ENCODE measurements at regions not wholly inside any gene's neighbourhood (a gene's known extent, or its start where the extent isn't known, plus 50 kb on each side); places are given as distances from the start of the nearest gene placed in this dataset.

GRCh38 chr1:78303620-78304019 lies 187.2 kb upstream of the PTGFR start:
- TF ChIP-seq ZNF274 (IDR thresholded peaks at IDR 0.05; ENCODE audit: low read depth, low read length): no peak
- no peak for TF ChIP-seq CTCF (IDR thresholded peaks at IDR 0.05 in 2 of 3, conservative IDR thresholded peaks at IDR 0.05 in 1 of 3; ENCODE audit: borderline replicate concordance in 1 of 3, insufficient read depth in 1 of 3, low read depth in 2 of 3, low read length in 2 of 3)
- no peak for TF ChIP-seq REST (IDR thresholded peaks at IDR 0.05; ENCODE audit: low read depth)
- TF ChIP-seq MAX (IDR thresholded peaks at IDR 0.05): no peak
- TF ChIP-seq POLR2A (IDR thresholded peaks at IDR 0.05; ENCODE audit: borderline replicate concordance, extremely low read depth, insufficient read depth, insufficient read length): no peak
- no peak for TF ChIP-seq POLR2AphosphoS5 (IDR thresholded peaks at IDR 0.05; ENCODE audit: low read depth, low read length)
- no peak for TF ChIP-seq YY1 (IDR thresholded peaks at IDR 0.05; ENCODE audit: extremely low read depth, insufficient replicate concordance, low read depth, low read length)
- TF ChIP-seq JUND (IDR thresholded peaks at IDR 0.05): no peak
- no peak for TF ChIP-seq ZFX (IDR thresholded peaks at IDR 0.05)
- no peak for TF ChIP-seq EZH2phosphoT487 (IDR thresholded peaks at IDR 0.05; ENCODE audit: borderline replicate concordance)
- TF ChIP-seq FOSL1 (IDR thresholded peaks at IDR 0.05; ENCODE audit: low read depth): no peak
- no peak for TF ChIP-seq CBX3 (IDR thresholded peaks at IDR 0.05; ENCODE audit: low read depth)

All from HCT116 (cell line).